ENCODE measurements at regions not wholly inside any gene's neighbourhood (a gene's known extent, or its start where the extent isn't known, plus 50 kb on each side); places are given as distances from the start of the nearest gene placed in this dataset.
A peak's percentile ranks its signal among the peaks of the same experiment; 100 is the strongest.

DNA sequence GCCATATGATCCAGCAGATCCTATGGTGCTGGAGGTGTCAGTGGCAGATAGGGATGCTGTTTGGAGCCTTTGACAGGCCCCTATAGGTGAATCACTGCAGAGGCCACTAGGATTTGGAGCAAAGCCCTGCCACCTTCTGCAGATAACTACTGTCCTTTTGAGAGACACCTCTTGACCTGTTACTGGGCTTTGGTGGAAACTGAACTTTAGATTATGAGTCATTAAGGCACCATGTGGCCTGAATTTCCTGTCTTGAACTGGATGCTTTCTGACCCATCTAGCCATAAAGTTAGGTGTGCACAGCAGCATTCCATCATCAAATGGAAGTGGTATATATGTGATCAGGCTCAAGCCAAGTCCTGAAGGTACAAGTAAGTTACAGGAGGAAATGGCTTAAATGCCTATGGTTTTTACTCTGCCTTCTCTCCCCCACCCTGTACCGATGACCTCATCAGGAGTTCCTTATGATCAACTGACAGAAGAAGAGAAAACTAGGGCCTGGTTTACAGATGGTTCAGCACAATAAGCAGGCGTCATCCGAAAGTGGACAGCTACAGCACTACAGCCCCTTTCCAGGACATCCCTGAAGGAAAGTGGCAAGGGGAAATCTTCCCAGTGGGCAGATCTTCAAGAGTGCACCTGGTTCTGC is 565.6 kb upstream of the AGTR1 start:
- DNase-seq, result no peak
- in situ Hi-C loops (cut with HindIII; ENCODE audit: low pct_ligation_motif_present, low pct_unique_long_range_greater_than_20kb, low sequenced_read_pairs), result no loop called here

DNA sequence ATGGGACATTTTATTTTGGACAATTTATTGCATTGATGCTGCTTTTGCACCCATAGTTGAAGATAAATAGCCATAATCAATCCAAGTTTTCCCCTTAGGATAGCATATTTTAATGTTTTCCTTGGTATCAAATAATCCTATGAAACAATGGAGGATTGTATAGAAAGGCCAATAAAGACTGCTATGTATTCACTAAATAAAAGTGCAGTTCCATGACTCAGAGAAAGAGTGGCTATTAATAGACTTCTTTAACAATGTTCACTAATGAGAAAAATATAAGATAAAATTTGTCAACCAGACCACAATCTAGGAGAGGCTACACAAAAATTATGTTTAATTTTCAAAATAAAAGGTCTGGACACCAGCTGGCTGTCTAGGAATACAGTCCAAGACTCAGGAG is 560.9 kb upstream of the AGTR1 start:
- no peak for DNase-seq
- in situ Hi-C loops (cut with HindIII; ENCODE audit: low pct_ligation_motif_present, low pct_unique_long_range_greater_than_20kb, low sequenced_read_pairs), result no loop called here

DNA sequence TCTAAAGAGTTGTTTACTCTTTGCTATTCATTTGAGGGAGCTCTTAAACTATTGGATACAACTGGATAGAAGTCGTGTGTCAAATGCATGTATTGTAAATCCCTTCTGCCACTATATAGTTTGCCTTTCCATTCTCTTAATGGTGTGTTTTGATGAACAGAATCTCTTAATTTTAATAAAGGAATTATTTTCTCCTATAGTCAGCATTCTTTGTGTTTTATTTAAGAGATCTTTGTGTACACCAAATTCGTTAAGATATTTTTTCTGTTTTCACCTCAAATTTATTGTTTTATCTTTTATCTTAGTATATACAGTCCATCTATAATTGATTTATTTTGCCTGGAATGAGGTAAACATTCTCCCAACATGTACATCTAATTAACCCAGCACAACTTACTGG is 551.5 kb upstream of the AGTR1 start:
- in situ Hi-C loops (cut with HindIII; ENCODE audit: low pct_ligation_motif_present, low pct_unique_long_range_greater_than_20kb, low sequenced_read_pairs), result no loop called here
- no peak for DNase-seq

DNA sequence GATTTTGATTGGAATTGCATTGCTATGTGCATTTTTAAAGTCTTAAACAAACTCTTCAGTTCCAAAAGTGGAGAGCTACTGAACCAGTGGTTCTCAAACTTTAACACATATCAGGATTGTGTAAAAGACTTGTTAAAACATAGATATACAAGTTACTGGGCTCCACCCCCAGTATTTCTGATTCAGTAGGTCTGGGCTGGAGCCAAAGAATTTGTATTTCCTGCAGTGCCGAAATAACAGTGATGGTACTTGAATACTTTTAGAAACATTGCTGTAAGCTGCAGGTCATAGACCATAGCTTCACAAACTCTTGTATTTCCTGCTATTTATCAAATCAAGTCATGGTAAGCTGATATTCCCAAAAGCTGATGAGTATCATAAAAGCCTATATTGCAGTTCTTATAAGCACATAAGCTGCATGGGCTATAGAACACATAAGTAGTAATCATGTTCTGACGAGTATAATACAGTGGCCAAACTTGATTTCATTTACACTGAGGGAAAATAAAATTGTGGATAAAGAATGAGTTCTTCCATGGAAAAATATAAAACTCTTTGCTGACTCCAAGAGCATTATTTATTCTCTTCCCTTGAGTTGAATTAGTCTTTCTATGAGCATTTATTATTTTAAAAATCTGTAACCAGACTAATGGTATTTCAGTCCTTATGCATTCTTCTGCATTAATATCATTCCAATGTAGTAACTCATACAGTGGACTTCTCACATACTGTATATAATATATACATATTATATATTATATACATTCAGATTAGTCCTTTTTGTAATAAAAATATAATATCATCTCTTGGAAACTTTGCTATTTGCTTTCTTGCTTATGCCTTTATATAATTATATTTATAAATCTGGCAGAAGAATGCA is 550.5 kb upstream of the AGTR1 start:
- no peak for DNase-seq
- in situ Hi-C loops (cut with HindIII; ENCODE audit: low pct_ligation_motif_present, low pct_unique_long_range_greater_than_20kb, low sequenced_read_pairs), result no loop called here

DNA sequence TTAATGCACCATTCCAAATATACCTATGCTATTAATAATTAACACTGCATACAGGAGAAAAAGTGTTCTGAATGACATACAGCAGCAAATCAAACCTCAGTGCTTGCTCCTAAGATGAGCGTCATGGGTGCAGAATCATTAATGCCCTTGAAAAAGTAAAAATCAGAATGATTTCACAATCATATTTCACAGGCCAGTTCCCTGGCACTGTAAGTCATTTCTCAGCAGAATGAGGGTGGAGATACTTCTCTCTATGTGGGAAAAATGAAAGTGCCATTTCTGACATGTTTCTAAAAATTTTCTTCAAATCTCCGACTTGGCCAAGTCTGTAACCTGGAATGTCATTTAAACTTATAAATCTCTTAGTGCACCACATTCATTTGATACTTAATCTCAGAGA is 549.8 kb upstream of the AGTR1 start:
- DNase-seq, result no peak
- in situ Hi-C loops (cut with HindIII; ENCODE audit: low pct_ligation_motif_present, low pct_unique_long_range_greater_than_20kb, low sequenced_read_pairs), result no loop called here

DNA sequence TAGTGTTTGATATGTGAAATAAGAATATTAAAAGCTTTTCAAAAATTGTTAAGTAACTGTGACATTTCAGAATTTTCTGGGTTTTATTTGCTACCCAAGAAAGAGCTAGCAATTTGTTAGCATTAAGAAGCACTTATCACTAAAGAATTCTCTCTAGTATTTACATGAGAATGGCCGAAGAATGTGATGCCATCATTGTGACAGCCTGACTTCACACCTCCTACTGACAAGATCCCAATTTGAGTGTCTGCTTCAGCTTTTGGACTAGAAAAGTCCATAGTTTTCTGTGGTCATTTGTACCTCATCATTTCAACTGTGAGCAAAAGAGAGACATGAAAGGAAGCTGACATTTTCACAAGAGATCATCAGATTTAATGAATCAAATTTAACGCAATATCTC is 548.1 kb upstream of the AGTR1 start:
- in situ Hi-C loops (cut with HindIII; ENCODE audit: low pct_ligation_motif_present, low pct_unique_long_range_greater_than_20kb, low sequenced_read_pairs), result no loop called here

DNA sequence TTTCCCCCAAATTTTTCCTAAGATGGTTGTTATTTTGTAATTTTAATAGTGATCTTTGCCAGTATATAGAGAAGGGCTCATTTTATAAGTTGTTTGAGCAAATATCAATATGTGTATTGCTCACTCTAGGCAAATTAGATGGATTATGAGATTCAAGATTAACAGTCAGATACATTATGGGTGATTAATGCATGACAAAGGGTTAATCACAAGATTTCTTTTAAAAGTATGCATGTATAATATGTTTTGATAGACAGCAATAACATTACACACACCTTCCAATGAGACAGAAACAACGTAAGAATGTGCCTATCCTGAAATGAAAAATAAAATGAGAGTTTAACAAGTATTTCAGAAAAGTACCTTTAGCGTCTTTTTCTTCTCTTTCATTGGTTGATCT is 547.6 kb upstream of the AGTR1 start:
- no peak for DNase-seq
- in situ Hi-C loops (cut with HindIII; ENCODE audit: low pct_ligation_motif_present, low pct_unique_long_range_greater_than_20kb, low sequenced_read_pairs), result no loop called here

More for the DNA sequence above, 548.1 kb upstream of the AGTR1 start:
- DNase-seq, result no peak

DNA sequence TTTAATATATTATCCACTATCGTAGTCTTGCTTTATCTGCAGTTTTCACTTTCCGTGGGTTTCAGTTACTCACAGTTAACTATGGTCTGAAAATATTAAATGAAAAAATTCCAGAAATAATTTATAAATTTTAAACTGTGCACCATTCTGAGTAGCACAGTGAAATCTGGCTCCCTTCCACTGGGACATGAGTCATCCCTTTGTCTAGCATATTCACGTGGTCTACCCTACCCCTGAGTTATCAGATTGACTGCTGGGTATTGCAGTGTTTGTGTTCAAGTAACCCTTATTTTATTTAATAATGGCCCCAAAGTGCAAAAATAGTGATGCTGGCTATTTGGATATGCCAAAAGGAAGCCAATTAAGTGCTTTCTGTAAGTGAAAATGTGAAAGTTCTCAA is 539.5 kb upstream of the AGTR1 start:
- in situ Hi-C loops (cut with HindIII; ENCODE audit: low pct_ligation_motif_present, low pct_unique_long_range_greater_than_20kb, low sequenced_read_pairs), result no loop called here
- DNase-seq, result peak; percentile 41

DNA sequence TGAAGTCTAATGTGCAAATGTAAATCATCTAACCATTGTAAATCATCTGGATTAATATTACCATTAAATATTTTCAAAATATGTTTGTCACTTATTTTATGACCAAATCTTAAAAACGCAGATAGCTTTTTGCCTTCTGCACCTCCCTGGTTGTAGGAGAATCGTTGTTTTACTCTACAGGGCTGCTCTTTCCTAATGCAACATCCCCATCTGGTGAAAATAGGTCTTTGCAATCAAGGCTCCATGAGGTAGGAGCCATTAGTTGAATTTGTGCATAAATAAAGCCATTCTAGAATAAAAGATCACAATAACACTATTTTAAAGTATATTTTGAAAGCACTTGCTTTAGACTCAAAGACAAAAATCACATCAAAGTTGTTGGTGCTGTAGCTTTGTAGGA is 535.6 kb upstream of the AGTR1 start:
- in situ Hi-C loops (cut with HindIII; ENCODE audit: low pct_ligation_motif_present, low pct_unique_long_range_greater_than_20kb, low sequenced_read_pairs), result no loop called here
- no peak for DNase-seq

DNA sequence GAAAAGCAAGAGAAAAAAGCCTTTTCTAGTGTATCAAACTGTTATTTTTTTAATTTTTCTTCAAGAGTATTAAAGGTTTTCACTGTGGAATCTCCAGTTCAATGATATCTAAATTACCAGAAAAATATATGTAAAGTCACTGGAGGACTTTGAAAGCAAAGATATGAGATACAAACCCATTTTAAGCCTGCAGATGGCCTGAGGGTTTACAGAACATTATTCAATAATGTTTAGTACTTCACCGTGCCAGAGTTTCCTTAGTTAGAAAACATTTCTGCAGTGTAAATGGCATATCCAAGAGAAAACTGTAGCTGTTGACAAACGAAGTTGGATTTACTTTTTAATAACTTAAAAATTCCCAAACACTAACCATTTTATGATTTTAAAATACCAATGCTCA is 529.4 kb upstream of the AGTR1 start:
- in situ Hi-C loops (cut with HindIII; ENCODE audit: low pct_ligation_motif_present, low pct_unique_long_range_greater_than_20kb, low sequenced_read_pairs), result no loop called here
- DNase-seq, result no peak

DNA sequence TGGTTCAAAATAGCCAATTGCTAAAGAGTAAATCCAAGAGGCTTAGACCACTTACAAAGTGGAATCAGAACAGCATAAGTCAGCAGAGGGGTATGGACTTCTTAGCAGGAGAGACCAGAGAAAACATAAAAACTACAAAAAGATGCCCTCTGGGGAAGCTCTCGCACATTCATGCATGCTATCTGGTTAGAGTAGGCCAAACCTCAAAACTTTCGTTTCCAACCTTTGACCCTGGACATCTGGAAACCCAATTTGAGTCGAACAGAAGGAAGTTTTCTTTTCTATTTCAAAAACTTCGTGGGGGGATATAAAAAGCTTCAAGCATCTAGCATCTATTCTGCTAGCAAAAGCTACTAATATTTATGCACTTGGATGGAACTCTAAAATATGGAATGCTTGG is 523.9 kb upstream of the AGTR1 start:
- in situ Hi-C loops (cut with HindIII; ENCODE audit: low pct_ligation_motif_present, low pct_unique_long_range_greater_than_20kb, low sequenced_read_pairs), result no loop called here
- no peak for DNase-seq

DNA sequence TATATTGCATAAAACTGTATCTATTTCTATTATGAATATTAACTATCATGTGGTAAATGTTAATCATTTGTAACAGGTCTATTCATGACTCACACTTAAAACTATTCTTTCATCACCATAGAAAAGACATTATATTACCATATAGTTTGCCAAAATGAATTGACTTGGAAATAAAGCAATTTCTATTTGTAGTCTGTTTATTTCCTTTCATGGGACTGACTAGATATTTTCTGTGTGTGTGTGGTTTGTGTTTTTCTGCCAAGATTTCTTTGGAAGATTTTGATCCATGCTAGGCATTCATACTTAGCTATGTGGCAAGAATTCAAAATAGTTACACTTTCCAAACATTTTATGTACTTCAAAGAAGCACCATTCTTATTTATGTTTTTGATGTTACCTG is 522.5 kb upstream of the AGTR1 start:
- in situ Hi-C loops (cut with HindIII; ENCODE audit: low pct_ligation_motif_present, low pct_unique_long_range_greater_than_20kb, low sequenced_read_pairs), result no loop called here
- no peak for DNase-seq

DNA sequence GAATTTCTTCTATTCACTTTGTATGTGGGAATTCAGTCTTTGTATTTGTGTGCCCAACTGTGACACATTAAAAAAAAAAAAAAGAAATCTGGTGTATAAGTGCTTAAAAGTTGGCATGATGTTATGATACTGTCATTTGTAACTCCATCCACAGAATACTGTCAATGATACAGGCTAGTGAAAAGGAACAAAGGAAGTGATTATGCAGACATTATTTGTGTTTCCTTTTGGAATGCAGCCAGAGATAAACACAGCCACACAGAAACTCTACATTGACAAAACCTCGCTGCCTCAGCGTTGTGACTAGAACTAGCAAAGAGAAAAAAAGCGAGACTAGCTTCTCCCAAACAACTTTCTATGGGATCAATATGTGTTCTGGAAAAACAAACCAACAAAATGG is 519.2 kb upstream of the AGTR1 start:
- DNase-seq, result no peak
- in situ Hi-C loops (cut with HindIII; ENCODE audit: low pct_ligation_motif_present, low pct_unique_long_range_greater_than_20kb, low sequenced_read_pairs), result no loop called here

DNA sequence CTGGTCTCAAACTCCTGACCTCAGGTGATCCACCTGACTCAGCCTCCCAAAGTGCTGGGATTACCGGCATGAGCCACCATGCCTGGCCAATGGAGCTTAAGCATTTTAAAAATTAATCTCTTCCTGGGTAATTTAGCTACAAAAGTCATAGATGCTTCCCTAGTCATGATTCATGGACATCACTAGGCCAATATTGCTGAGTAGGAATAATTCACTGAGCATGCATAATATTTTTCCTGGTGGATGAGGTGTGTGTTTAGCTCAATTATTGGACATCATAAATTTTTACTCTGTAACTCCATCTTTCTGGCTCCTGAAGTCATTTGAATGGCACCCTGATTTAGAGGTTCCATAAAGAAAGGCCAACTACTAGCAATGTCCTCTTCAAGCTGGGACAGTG is 512.9 kb upstream of the AGTR1 start:
- DNase-seq, result no peak
- in situ Hi-C loops (cut with HindIII; ENCODE audit: low pct_ligation_motif_present, low pct_unique_long_range_greater_than_20kb, low sequenced_read_pairs), result no loop called here

DNA sequence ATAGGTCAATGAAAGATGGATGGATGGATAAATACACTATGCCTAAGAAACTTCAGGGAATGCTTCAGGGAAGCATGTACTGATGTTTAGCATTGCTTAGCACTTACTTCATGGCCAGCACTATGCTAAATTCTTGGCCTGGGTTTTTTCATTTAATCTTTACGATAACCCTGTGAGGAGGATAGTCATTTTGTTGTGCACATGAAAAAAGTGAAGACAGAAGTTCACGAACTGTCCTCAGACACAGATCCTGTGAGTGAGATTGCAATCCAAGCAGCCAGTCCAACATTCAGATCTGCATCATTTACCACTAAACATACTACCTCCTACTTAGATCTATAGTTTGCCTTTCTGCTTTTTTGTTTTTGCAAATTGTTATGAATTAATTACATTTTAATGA is 510.8 kb upstream of the AGTR1 start:
- in situ Hi-C loops (cut with HindIII; ENCODE audit: low pct_ligation_motif_present, low pct_unique_long_range_greater_than_20kb, low sequenced_read_pairs), result no loop called here
- DNase-seq, result no peak

DNA sequence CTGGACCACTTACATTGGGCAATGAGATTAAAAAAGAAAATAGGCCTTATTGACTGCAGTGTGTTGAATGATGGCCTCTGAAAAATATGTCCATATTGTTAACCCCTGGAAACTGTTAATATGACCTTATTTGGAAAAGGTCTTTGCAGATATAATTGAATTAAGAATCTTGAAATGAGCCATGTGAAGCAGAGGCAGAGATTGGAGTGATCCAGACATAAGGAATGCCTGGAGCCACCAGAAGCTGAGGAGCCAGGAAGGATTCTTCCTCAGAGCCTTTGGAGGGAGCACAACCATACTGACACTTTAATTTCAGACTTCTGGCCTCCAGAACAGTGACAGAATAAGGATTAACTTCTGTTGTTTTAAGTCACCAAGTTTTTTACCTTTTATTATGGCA is 510.4 kb upstream of the AGTR1 start:
- DNase-seq, result no peak
- in situ Hi-C loops (cut with HindIII; ENCODE audit: low pct_ligation_motif_present, low pct_unique_long_range_greater_than_20kb, low sequenced_read_pairs), result no loop called here

DNA sequence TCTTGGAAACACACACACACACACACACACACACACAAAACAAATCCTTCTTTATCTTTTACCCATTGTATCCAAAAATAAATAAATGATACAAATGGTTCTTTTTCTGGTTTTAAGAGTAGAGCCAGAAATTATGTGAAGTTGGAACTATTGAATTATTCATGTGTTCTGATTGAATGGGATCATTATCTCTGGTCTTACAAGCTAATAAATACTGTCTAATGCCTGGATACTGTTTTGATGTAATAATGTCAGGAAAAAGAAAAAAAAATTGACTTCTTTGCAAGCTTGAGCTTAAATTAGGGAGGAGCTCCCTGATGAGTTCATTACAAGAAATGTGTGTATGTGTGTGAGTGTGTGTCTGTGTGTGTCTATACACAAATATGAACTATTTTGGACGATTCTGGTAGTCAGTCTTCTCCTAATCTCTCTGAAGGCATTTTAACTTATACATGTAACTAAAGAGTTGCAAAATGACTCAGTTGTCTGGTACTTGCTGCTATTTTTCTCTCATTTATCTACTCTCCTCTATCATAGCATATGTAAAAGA is 507.2 kb upstream of the AGTR1 start:
- DNase-seq, result no peak
- in situ Hi-C loops (cut with HindIII; ENCODE audit: low pct_ligation_motif_present, low pct_unique_long_range_greater_than_20kb, low sequenced_read_pairs), result no loop called here

DNA sequence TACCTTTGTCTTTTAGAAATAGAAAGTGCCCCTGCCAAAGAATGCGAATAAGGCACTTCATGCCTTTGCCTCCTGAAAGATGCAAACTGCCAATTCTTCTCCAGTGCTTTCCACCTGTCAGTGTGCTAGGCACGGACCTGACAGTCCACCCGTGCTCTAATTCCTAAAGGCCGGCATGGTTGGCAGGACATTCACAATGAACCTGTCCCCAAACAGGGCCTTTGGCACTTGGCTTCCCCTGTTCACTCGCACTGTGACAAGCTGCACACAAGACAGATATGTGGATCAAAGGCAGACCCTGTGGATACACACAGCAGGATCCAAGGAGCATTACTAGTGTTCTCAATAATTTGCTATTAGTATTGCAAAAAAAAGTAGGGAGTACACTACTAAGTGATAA is 505.7 kb upstream of the AGTR1 start:
- in situ Hi-C loops (cut with HindIII; ENCODE audit: low pct_ligation_motif_present, low pct_unique_long_range_greater_than_20kb, low sequenced_read_pairs), result no loop called here
- DNase-seq, result no peak

DNA sequence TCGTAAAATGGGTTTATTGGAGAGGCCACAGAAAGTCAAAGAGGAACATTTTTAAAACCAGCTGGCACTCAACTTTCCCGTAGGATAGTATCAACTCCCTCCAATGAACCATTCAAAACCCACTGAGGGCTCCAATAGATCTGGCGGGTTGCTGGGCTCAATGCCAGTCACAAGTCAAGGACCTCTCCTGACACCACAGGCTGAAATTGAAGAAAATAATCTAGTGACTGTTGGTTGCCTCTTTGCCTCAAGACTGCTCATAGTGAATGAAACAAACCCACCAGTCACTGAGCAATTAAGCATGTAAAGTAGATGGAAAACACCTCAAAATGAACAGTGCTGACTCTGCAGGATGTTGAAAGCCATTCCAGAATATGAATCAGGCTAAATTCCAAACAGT is 500.6 kb upstream of the AGTR1 start:
- in situ Hi-C loops (cut with HindIII; ENCODE audit: low pct_ligation_motif_present, low pct_unique_long_range_greater_than_20kb, low sequenced_read_pairs), result no loop called here
- DNase-seq, result no peak

DNA sequence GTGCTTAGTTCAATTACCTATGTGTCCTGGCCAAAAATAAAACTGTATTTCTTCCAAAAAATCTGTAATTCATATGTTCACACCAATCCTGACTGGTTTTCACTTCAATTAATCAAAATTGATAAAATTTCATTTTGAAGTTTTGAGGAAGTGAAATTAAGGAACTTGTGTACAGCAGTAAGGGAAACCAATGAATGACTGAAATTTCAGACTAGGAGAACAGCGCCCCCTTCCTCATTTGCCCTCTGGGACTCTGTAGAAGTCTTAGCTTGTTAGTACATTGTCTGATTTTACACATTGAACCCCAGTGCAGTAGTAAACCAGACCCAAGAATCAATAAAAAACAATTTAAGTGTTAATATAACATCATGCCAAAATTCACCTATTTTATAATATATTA is 495.3 kb upstream of the AGTR1 start:
- in situ Hi-C loops (cut with HindIII; ENCODE audit: low pct_ligation_motif_present, low pct_unique_long_range_greater_than_20kb, low sequenced_read_pairs), result no loop called here
- peak; percentile 1 for DNase-seq
